ENCODE measurements at regions not wholly inside any gene's neighbourhood (a gene's known extent, or its start where the extent isn't known, plus 50 kb on each side); places are given as distances from the start of the nearest gene placed in this dataset.
"Not testable (repeated sequence)": the region's sequence is repeated elsewhere in the genome, so short reads cannot be mapped to it uniquely, and the experiment has no call there.

- TF ChIP-seq, protein P1, sequence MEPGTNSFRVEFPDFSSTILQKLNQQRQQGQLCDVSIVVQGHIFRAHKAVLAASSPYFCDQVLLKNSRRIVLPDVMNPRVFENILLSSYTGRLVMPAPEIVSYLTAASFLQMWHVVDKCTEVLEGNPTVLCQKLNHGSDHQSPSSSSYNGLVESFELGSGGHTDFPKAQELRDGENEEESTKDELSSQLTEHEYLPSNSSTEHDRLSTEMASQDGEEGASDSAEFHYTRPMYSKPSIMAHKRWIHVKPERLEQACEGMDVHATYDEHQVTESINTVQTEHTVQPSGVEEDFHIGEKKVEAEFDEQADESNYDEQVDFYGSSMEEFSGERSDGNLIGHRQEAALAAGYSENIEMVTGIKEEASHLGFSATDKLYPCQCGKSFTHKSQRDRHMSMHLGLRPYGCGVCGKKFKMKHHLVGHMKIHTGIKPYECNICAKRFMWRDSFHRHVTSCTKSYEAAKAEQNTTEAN (CRISPR knock-in tag; IDR thresholded peaks at IDR 0.05) = not testable (repeated sequence)
- TF ChIP-seq JUN (CRISPR knock-in tag; IDR thresholded peaks at IDR 0.05); CTCF (IDR thresholded peaks at IDR 0.05); ATF3 (CRISPR knock-in tag; conservative IDR thresholded peaks at IDR 0.05); CREB1 (CRISPR knock-in tag; IDR thresholded peaks at IDR 0.05): not testable (repeated sequence)
- TF ChIP-seq, protein P2, sequence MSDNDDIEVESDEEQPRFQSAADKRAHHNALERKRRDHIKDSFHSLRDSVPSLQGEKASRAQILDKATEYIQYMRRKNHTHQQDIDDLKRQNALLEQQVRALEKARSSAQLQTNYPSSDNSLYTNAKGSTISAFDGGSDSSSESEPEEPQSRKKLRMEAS (CRISPR knock-in tag; IDR thresholded peaks at IDR 0.05) = not testable (repeated sequence)
These were observed 364.4 kb downstream of the CD83 start for GRCh38 chr6:14481946-14482345.
